Fibroblast of skin of right biceps (primary cell): ENCODE measurements at regions not wholly inside any gene's neighbourhood (a gene's known extent, or its start where the extent isn't known, plus 50 kb on each side); places are given as distances from the start of the nearest gene placed in this dataset.
A peak's percentile ranks its signal among the peaks of the same experiment; 100 is the strongest.

Experiments
- DNase-seq: peaks from one replicate; pipeline ENCODE4 v3.0.0-alpha.2; 2013

GRCh38 chr22:44423556-44424358 is 74.3 kb downstream of the RTL6 start:
- no peak for DNase-seq

DNA sequence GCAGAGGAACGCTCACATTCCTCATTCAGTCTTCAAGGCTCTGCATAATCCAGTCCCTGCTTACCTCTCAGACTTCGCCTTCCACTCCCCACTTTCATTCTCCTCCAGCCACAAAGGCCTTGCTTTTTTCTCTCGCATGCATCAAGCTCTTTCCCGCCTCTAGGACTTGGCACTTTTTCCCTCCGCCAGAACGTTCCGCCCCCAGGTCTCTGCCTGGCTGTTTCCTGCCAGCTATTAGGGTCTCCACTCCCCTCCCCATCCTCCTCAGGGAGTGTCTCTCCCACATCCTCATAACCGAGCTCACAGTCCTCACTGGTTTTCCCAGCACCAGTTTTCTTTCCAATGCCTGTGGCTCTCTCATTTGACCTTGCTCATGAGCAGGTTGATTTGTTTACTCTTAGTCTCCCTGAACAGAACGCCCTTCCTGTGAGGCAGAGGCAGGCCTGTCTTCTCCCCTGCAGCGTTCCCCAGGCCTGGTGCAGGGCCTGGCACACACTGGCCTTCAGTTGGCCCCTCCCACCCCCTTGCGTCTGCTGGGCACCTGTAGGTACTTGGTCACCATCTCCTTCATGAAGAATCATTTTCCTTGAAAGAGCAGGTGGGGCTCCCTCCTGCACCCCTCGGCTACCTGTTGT is 75.2 kb downstream of the RTL6 start:
- no peak for DNase-seq

DNA sequence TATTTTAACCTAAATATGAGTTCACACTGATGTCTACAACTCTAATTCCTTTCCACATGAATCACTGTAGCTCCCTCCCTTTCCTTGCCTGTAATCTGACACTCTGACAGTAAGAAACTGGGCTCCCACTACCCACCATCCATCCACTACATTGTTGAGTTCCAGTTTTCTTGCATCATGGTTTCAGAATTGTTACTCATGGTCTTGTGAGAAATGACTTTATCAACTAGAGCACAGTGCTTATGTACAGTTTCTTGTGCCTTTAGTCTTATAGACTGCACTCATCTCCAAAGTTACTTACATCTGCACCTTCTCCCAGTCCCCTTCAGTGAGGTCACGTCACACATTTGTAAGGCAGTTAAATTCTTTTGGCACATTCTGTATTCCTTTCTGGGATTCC is 78.6 kb downstream of the RTL6 start:
- peak; percentile 33 for DNase-seq

DNA sequence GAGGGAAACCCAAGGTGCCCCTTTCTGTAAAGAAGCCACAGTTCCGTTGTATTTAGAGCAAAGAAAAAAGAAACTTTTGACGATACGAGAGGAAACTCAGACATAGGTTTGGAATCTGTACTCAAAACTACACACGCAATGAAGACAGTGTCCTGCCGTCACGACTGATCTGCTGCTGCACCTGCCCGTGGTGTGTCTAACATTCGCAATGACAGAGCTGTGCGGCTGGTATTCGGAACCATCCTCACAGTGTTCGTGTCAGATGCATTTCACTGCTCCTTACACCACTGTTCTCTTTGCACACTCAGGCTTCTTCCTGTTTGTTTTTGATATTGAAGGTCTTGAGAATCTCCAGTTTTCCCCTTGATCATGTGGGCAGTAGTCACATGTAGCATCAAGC is 84.8 kb downstream of the RTL6 start:
- no peak for DNase-seq

- no peak for DNase-seq
These were observed 85.8 kb downstream of the RTL6 start for GRCh38 chr22:44412136-44412731.

- DNase-seq: no peak
These were observed 86.6 kb downstream of the RTL6 start for GRCh38 chr22:44411226-44412135.

DNA sequence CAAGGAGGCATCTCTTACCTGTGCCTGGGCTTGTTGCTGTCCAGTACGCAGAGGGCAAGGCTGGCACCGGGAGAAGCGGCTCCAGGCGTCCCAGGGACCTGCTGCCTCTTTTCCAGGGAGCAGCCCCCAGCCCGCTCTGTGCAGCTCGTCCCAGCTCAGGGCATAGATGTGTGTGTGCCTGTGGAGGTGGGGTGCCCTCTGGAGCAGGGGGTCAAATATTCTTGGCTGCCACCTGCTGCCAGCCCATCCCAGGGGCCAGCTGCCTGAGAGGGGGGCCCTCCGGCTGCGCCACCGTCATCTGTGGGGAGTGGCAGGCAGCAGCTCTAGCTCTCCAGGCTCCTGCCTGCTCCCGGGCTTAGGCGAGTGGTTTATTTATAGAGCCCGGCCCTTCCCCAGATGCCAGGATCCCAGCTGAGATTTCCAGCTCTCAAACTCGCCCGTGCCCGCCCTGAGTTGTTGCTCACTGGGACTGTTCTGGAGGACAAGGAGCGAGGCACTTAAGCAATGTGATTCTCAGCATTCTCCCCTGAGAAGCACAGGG is 87.5 kb downstream of the RTL6 start:
- no peak for DNase-seq

DNA sequence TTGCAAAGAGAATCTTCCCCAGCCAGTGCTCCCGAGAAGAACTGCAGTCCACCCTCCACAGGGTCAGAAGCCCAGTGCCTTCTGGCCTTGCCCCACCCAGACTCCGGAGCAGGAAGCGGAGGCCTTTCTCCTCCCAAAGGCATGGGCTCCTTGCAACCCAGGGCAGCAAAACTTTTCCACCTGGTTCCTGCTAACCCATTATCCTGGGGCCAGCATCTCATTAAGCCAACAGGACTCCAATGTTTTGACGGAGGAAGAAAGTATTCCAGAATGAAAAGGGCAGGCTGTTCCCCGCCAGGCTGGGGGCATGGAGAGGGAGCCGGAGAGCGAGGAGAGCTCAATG is 88.1 kb downstream of the RTL6 start:
- no peak for DNase-seq

DNA sequence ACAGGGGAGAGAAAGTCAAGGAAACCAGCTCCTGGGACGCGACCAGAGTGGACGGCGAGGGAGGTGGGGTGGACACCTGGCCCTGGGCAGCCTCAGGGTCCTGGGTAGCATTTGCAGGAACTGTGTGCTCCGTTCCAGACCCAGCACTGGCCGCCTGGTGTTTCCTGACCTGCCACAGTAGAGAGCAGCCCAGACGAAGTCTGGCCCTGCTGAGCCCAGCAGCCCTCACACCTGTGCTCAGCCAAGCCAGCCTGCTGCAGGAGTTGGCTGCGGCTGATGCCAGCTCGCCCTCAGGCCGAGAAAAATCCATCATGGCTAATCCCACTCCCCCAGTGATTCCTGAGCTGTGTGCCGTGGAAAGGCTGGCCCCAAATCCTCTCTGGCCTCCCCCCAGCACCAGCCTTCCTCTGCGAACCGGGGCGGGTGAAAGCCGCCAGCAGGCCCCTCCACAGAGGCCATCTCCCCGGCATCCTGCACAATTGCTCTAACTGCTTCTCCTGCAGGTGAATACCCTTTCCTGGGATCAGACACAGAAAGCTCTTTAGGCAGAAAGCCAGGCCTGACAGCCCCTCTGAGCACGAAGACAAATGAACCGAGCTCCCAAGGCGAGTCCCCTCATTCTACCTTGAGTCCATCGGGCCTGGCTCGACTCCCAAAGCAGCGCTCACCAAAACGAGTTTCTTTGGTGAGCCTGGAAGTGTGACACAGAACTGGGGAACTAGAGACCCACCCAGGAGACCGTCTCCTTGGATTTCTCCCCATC is 88.6 kb downstream of the RTL6 start:
- no peak for DNase-seq

GRCh38 chr22:44408829-44409192 is 89.2 kb downstream of the RTL6 start:
- DNase-seq: no peak

GRCh38 chr22:44407987-44408828 is 89.8 kb downstream of the RTL6 start:
- DNase-seq: no peak

DNA sequence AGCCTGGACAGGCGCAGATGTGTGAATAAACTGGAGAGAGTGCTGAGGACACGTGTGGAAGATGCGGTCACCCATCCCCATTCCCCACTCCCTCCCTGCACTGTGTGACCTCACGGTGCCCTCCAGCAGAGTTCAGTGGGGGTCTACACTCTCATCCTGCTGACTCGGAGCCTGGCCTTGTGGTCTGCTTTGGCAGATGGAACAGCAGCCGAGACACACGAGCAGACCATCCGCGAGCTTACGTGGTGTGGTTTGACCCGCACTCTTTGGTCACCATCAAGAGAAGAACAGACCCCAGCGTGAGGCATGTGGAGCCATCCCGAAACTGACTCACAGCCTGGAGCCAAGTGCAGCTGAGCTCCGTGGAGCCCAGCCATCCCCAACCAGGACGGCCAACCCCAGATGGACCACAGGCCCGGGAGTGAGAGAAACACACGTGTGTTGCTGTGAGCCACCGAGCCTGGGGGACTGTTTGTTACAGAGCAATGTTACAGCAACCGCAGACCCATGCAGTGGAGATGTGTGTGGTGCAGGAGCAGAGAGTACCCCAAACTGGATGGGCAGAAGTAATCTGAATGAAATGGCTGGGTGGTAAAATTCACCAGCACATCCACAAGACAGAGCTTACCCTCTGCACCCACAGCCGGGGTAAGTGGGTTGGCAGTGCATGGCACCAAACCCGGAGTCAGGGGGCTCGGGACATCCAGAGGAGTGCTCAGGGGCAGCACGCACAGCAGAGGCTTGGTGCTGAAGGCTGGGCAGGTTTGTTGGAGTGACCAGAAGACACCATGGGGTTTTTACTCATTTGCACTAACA is 90.7 kb downstream of the RTL6 start:
- DNase-seq: no peak

- DNase-seq: no peak
These were observed 91.5 kb downstream of the RTL6 start for GRCh38 chr22:44406341-44407170.

DNA sequence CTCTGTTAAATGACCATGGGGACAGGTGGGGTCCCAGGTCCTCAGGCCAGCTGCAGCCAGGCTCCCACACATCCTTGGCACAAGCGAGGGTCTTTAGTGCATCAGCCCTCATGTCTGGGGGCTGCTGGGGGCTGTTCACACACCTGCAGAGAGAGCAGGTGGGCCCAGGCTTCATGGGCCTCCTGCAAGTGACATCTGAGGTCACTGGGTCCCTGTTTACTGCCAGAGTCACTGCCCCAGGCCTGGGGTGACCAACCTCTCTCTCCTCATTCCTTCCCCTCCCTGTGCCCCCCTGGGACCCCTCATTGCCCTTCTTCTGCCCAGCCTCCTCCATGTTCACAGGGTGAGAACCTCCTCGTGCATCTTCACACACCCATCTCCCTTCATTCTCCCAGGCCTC is 92.4 kb downstream of the RTL6 start:
- no peak for DNase-seq

DNA sequence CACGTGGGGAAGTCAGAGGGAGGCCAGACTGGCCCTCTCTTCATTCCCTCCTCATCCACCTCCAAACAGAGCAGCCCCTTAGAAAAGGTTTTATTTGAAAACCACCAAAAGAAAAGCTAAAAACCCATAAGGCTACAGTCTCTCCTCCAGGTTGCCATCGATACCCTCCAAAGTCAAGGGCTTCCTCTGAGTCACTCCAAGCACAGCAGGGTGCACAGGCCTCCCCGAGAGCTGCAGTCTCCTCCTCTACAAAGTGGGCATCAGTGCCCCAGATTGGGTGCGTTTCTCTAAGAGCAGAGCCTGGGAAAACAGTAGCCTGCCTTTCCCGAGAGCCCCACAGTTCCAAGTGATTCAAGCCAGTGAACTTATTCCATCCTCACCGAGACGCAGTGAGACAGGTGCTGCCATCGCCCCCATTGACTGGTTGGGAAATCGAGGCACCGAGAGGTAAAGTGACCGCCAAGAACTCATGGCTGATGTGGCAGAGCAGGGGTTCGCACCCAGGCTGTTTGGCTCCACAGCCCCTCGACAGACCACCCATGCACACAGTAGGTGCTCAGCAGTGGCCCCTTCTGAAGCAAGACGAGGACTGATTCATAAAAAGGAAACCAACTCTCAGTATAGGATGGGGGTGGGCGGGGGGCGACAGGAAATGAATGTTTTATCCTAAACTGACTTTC is 91.7 kb upstream of the SHISAL1 start:
- no peak for DNase-seq

DNA sequence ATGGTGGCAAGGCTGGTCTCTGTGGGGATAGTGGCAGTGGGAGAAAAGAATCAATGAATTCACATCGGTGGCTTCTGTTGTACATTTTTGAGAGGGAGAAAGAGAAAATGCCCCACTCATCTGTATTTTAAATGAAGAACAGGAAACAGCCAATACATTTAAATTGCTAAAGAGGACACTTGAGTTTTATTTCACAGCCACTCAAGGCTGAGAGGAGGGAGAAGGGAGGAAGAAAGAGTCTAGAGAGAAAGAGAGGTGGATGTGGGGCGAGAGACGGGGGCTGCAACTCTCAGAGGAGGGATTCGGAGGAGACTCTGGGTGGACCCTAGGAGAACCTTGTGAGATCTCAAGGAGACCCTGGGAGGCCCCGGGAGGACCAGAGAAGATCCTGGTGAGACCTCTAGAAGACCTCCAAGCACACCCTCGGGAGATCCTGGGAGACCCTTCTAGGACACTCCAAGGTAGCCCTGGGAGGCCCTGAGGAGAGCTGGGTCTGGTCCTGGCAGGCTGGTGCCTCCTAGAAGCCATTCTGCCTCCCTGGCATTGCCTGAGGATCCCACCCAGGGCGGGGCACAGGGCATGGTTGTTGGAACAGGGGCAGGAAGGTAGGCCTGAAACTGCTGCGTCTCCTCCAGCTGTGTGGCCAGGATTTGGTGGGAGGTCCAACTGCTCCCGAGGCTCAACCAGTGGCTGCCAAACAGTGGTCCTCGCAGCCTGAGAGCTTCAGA is 91.0 kb upstream of the SHISAL1 start:
- DNase-seq: no peak

GRCh38 chr22:44403166-44403565 is 90.4 kb upstream of the SHISAL1 start:
- DNase-seq: no peak
